Esophagus muscularis mucosa (tissue), 4 donors: ENCODE measurements at regions not wholly inside any gene's neighbourhood (a gene's known extent, or its start where the extent isn't known, plus 50 kb on each side); places are given as distances from the start of the nearest gene placed in this dataset.
A peak's percentile ranks its signal among the peaks of the same experiment; 100 is the strongest.

ENCODE experiments used
- DNase-seq: peaks from one replicate; pipeline ENCODE4 v3.0.0-alpha.2; 2017; ENCODE audit errors: extremely low spot score
- H3K27ac ChIP-seq, 4 donors: fragments of 200-600 bp; sonication (generic); replicated peaks in 1 of 4; 1 replicate in 3 of 4; 2 replicates in 1 of 4; pipeline ENCODE4 v1.5.1; 2016 to 2019; ENCODE audit warnings: mild to moderate bottlenecking in 1 of 4
- H3K27me3 ChIP-seq, 4 donors: fragments of 200-600 bp; sonication (generic); one replicate each; pipeline versions ENCODE4 v1.5.1 to v1.6.0; 2016 to 2019
- H3K36me3 ChIP-seq, 4 donors: fragments of 200-600 bp; sonication (generic); one replicate each; pipeline ENCODE4 v1.5.1; 2016 to 2019
- H3K4me1 ChIP-seq, 4 donors: fragments of 200-600 bp; sonication (generic); one replicate each; pipeline ENCODE4 v1.5.1; 2016 to 2019
- H3K4me3 ChIP-seq, 4 donors: fragments of 200-600 bp; sonication (generic); 1 replicate in 2 of 4; 2 replicates in 2 of 4; pipeline ENCODE4 v1.5.1; 2016 to 2019; ENCODE audit warnings: mild to moderate bottlenecking in 4 of 4, moderate library complexity in 1 of 4
- H3K9me3 ChIP-seq, 4 donors: fragments of 200-600 bp; sonication (generic); 1 replicate in 3 of 4; 2 replicates in 1 of 4; pipeline ENCODE4 v1.5.1; 2016 to 2019
- EP300 ChIP-seq: sonication (generic); formaldehyde crosslinking; IDR thresholded peaks from one replicate; pipeline ENCODE4 v1.6.1; 2017; ENCODE audit warnings: antibody characterized with exemption
- POLR2A ChIP-seq: fragments of 450-650 bp; IDR thresholded peaks from one replicate; pipeline ENCODE4 v1.6.1; 2017; ENCODE audit warnings: antibody characterized with exemption, moderate library complexity, mild to moderate bottlenecking, low read depth
- POLR2AphosphoS5 ChIP-seq, 2 donors: sonication (generic); formaldehyde crosslinking; IDR thresholded peaks; one replicate each; pipeline ENCODE4 v1.6.1; 2017; ENCODE audit warnings: antibody characterized with exemption in 2 of 2
- WGBS: methylation state at CpG from one replicate; pipeline ENCODE4 v1.1.5; 2018; 5-methylcytosine and 5-hydroxymethylcytosine counted together
- intact Hi-C: fragments of 100-400 bp; cut with DNase I; formaldehyde crosslinking; loops from one replicate; pipeline ENCODE4 v1.15.1; 2023
- TF ChIP-seq, protein P1 (sequence below), 3 experiments: fragments of 200-600 bp in 2 of 3; fragments of 450-650 bp in 1 of 3; sonication (generic) in 2 of 3; IDR thresholded peaks; one replicate each; pipeline ENCODE4 v1.5.1; 2017 to 2019; ENCODE audit warnings: antibody characterized with exemption in 3 of 3, mild to moderate bottlenecking in 2 of 3, moderate library complexity in 1 of 3

DNA sequence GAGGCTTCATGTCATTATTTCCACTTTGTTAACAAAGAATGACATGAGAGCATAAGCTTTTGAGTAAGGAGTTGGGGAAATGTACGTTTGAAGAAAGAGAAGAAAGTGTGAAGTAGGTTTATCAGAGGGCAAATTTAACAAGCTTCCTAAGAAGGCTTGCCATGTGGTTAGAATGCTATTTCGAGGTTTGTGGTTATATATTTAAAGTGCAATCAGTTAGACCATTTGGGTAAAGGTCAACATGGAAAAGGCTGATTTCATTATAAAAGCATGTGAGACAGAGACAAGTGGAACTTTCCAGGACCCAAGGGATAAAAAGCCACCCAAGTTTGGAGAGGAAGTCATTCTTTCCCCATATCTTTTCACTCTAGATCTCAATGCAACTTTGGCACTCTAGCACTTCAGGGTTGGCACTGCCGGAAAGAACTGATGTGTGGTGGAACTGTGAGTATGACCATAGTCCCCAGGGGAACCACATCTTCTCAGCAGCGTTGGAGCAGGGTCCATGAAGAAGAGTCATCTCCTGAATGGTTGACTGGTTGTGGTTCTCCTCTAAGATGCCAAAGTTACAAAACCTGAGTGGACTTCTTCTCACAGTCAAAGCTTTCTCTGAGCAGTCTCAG lies 529.9 kb downstream of the MID1IP1 start:
- 69% methylated on average over 4 of the region's 4 CpGs for WGBS
- Histone ChIP-seq H3K9me3 (no peaks in the 10 kb centered on the region), H3K4me3 (no peak overlapping the region), H3K27me3 (peaks cover 0 to 3% (median 0%) of the 10 kb centered on the region in 4 donors), H3K4me1 (peaks cover 4 to 10% (median 5%) of the 10 kb centered on the region in 4 donors), H3K36me3 (no peaks in the 10 kb centered on the region), H3K27ac (no peak overlapping the region)
- intact Hi-C loops, result no loop called here
- DNase-seq, result no peak
- TF ChIP-seq EP300, result no peak
- no peak for TF ChIP-seq POLR2A
- no peak for TF ChIP-seq POLR2AphosphoS5 (IDR thresholded peaks at IDR 0.05)
- TF ChIP-seq, protein P1, sequence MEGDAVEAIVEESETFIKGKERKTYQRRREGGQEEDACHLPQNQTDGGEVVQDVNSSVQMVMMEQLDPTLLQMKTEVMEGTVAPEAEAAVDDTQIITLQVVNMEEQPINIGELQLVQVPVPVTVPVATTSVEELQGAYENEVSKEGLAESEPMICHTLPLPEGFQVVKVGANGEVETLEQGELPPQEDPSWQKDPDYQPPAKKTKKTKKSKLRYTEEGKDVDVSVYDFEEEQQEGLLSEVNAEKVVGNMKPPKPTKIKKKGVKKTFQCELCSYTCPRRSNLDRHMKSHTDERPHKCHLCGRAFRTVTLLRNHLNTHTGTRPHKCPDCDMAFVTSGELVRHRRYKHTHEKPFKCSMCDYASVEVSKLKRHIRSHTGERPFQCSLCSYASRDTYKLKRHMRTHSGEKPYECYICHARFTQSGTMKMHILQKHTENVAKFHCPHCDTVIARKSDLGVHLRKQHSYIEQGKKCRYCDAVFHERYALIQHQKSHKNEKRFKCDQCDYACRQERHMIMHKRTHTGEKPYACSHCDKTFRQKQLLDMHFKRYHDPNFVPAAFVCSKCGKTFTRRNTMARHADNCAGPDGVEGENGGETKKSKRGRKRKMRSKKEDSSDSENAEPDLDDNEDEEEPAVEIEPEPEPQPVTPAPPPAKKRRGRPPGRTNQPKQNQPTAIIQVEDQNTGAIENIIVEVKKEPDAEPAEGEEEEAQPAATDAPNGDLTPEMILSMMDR (IDR thresholded peaks at IDR 0.05), result no peak

DNA sequence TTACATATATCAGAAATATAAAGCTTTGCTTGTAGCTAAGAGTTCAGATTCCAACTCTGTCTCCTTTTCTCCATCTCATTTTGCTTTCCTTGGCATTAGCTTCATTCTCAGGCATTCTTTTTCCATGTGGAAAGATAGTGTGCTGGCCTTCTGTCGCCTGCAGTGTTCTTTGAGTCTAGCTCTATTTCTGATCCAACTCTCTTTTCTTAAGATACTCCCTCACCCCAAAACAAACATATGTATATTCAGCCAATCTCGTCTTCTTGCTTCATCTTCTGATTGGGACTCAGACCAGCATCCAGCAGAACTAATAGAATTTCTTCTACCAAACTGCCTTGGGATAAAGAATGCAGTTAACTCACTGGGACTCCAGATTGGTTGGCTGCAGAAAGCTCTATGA lies 532.2 kb downstream of the MID1IP1 start:
- Histone ChIP-seq H3K27me3 (peaks cover 0 to 3% (median 0%) of the 10 kb centered on the region in 4 donors), H3K4me3 (no peak overlapping the region), H3K9me3 (no peaks in the 10 kb centered on the region), H3K36me3 (no peaks in the 10 kb centered on the region), H3K4me1 (peaks cover 7 to 26% (median 21%) of the 10 kb centered on the region in 4 donors), H3K27ac (no peak overlapping the region)
- intact Hi-C loops, result no loop called here
- WGBS, result 68% methylated on average over 2 of the region's 2 CpGs
- TF ChIP-seq POLR2AphosphoS5 (IDR thresholded peaks at IDR 0.05), result no peak
- no peak for TF ChIP-seq EP300
- no peak for TF ChIP-seq POLR2A
- TF ChIP-seq, protein P1 (IDR thresholded peaks at IDR 0.05), result no peak
- no peak for DNase-seq

DNA sequence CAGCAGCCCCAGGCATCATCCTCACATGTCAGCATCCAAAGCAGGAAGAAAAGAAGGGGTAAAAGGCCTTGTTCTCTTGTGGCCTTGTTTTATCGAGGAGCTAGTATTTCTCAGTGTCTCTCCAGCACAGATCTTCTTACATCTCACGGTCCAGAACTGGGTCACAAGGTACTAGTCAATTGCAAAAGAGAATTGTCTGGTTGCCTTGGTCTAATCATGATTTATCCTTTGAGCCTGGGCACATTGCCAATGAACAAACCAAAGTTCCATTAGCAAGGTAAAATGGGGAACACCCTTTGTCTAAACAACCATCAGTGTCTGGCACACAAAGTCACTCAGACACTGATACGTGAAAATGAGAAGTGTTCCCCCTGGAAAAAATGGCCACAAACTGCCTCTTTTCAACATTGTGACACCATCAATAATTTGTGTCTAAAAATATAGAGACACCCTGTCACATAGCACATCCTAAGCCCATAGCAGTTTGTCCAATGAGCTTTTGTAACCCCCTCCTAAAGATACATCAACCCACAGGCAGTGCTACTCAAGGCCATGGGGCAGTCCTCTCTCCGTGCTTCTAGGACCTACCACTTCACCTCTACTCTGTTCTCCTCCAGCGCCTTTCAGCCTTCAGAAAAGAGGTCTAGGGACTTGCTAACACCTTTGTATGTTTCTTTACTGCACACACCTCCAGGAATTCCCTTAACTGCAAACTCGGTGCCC lies 534.4 kb downstream of the MID1IP1 start:
- H3K4me3 ChIP-seq, result no peak overlapping the region
- peak overlapping the region; percentile 68 to 76 (median 70) for H3K27ac ChIP-seq
- DNase-seq, result no peak
- TF ChIP-seq EP300 (no peak), POLR2AphosphoS5 (IDR thresholded peaks at IDR 0.05) (no peak), POLR2A (no peak)
- TF ChIP-seq, protein P1 (IDR thresholded peaks at IDR 0.05), result no peak
- H3K4me1 ChIP-seq, result peaks cover 7 to 26% (median 21%) of the 10 kb centered on the region in 4 donors
- intact Hi-C loops, result no loop called here
- H3K27me3 ChIP-seq, result no peaks in the 10 kb centered on the region
- H3K36me3 ChIP-seq, result no peaks in the 10 kb centered on the region
- 58% methylated on average over 6 of the region's 6 CpGs for WGBS
- H3K9me3 ChIP-seq, result no peaks in the 10 kb centered on the region

DNA sequence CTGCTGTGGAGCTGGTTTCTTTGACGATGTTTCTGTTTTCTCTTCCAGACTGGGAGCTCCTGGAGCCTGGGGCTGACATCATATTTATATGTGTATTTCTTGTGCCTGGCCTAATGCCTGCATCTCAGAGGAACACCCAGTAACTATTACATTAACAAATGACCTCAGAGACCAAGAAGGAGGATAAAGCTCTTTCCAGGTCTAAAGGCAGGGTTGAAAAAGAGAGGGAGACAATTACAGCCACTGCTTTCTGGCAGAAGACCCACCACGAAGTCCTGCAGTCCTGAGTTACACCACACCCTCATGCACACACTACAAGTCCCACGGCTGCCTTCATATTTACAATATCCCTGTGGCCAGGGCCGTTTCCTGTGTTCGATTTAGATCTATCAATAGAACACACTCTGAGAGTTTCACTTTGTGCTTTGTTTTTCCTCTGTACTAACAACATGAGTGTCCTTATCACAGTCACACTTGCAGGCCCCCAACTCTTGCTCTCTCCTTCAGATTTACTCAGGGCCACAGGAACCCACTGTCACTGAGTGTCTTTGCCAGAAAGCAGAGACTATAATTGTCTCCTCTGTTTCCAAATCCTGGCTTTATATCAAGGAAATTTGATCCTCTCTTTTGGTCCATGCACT lies 535.5 kb downstream of the MID1IP1 start:
- TF ChIP-seq POLR2AphosphoS5 (IDR thresholded peaks at IDR 0.05) (peak; percentile 18 to 24), EP300 (no peak), POLR2A (no peak)
- TF ChIP-seq, protein P1 (IDR thresholded peaks at IDR 0.05), result no peak
- no peak for DNase-seq
- intact Hi-C loops, result no loop called here
- Histone ChIP-seq H3K27ac (peak overlapping the region; percentile 68 to 76 (median 70)), H3K27me3 (no peaks in the 10 kb centered on the region), H3K4me1 (peaks cover 7 to 26% (median 21%) of the 10 kb centered on the region in 4 donors), H3K9me3 (no peaks in the 10 kb centered on the region), H3K36me3 (no peaks in the 10 kb centered on the region), H3K4me3 (peak overlapping the region in 1 of 4 donors; percentile 4)
- 23% methylated on average over 5 of the region's 5 CpGs for WGBS
